Adrenal gland (tissue), 5 donors: ENCODE measurements at regions not wholly inside any gene's neighbourhood (a gene's known extent, or its start where the extent isn't known, plus 50 kb on each side); places are given as distances from the start of the nearest gene placed in this dataset.

Source experiments
- POLR2A ChIP-seq, 2 donors: fragments of 450-650 bp; IDR thresholded peaks; one replicate each; pipeline ENCODE4 v1.6.1; 2017; ENCODE audit warnings: antibody characterized with exemption in 2 of 2, mild to moderate bottlenecking in 2 of 2, moderate library complexity in 1 of 2
- TF ChIP-seq, protein P1 (sequence below), 6 experiments: fragments of 450-650 bp in 4 of 6; fragments of 200-600 bp in 2 of 6; sonication (generic) in 1 of 6; IDR thresholded peaks; 1 replicate in 5 of 6; 2 replicates in 1 of 6; pipeline versions ENCODE4 v1.5.1 to v1.8.0; 2016 to 2021; ENCODE audit warnings: antibody characterized with exemption in 6 of 6, mild to moderate bottlenecking in 2 of 6, moderate library complexity in 1 of 6
- donor health status: DM: no; HTN: no; CAD: no.

DNA sequence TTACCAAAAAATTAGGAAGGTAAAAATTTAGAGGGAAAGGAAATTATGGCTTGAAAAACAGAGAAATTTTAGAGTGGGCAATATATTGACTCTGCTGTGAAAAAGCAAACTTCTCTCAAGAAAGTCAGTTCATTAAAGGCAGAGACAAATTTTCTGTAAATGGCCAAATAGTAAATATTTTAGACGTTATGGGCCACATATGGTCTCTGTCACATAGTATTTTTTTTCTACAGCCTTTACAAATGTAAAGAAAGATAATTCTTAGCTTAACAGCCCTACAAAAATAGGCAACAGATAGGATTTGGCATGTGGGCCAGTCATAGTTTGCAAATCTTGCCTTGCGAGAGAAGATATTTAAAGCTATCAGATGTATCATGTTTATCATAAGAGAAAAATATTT lies 1750.4 kb downstream of the SUCLG1 start:
- TF ChIP-seq, protein P1, sequence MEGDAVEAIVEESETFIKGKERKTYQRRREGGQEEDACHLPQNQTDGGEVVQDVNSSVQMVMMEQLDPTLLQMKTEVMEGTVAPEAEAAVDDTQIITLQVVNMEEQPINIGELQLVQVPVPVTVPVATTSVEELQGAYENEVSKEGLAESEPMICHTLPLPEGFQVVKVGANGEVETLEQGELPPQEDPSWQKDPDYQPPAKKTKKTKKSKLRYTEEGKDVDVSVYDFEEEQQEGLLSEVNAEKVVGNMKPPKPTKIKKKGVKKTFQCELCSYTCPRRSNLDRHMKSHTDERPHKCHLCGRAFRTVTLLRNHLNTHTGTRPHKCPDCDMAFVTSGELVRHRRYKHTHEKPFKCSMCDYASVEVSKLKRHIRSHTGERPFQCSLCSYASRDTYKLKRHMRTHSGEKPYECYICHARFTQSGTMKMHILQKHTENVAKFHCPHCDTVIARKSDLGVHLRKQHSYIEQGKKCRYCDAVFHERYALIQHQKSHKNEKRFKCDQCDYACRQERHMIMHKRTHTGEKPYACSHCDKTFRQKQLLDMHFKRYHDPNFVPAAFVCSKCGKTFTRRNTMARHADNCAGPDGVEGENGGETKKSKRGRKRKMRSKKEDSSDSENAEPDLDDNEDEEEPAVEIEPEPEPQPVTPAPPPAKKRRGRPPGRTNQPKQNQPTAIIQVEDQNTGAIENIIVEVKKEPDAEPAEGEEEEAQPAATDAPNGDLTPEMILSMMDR (IDR thresholded peaks at IDR 0.05): no peak
- TF ChIP-seq POLR2A (IDR thresholded peaks at IDR 0.05): no peak
